SU-DHL-6 (cell line): ENCODE measurements at regions not wholly inside any gene's neighbourhood (a gene's known extent, or its start where the extent isn't known, plus 50 kb on each side); places are given as distances from the start of the nearest gene placed in this dataset.

ENCODE experiments used
- CTCF ChIP-seq: fragments of 200-600 bp; sonication (generic); IDR thresholded peaks from one replicate; pipeline ENCODE4 v1.5.1; 2017; ENCODE audit warnings: antibody characterized with exemption, mild to moderate bottlenecking, low read length, moderate library complexity; ENCODE audit not compliant: insufficient read depth, poor library complexity, severe bottlenecking
- EZH2phosphoT487 ChIP-seq: fragments of 200-600 bp; sonication (generic), shearing (Covaris generic); conservative IDR thresholded peaks from 2 replicates; pipeline ENCODE4 v1.6.1; 2018; ENCODE audit warnings: mild to moderate bottlenecking, antibody characterized with exemption, low read length, moderate library complexity, mixed read lengths

GRCh38 chr6:153572371-153572770 lies 441.3 kb upstream of the RGS17 start:
- TF ChIP-seq CTCF (no peak), EZH2phosphoT487 (no peak)
